Heart left ventricle (tissue), 16 donors: ENCODE measurements at regions not wholly inside any gene's neighbourhood (a gene's known extent, or its start where the extent isn't known, plus 50 kb on each side); places are given as distances from the start of the nearest gene placed in this dataset.

Experiments used
- ATAC-seq, 4 donors: fragments of 200-7000 bp; cut with Tn5 transposase; one replicate each; pipeline ENCODE4 v1.9.1; 2020 to 2022; ENCODE audit warnings: moderate library complexity in 4 of 4, mild to moderate bottlenecking in 3 of 4, moderate number of reproducible peaks in 1 of 4
- DNase-seq, 5 donors: peaks; one replicate each; pipeline ENCODE4 v3.0.0-alpha.2; 2020
- H3K27ac ChIP-seq, 12 donors: fragments of 200-600 bp; sonication (generic) in 4 of 12; one replicate each; pipeline versions ENCODE4 v1.5.0 to v1.8.0; 2016 to 2022; ENCODE audit warnings: mild to moderate bottlenecking in 2 of 12
- H3K27me3 ChIP-seq, 9 donors: fragments of 200-600 bp; sonication (generic) in 2 of 9; one replicate each; pipeline versions ENCODE4 v1.5.1 to v1.8.0; 2016 to 2022; ENCODE audit warnings: mild to moderate bottlenecking in 3 of 9
- H3K36me3 ChIP-seq, 9 donors: fragments of 200-600 bp; sonication (generic) in 2 of 9; one replicate each; pipeline versions ENCODE4 v1.5.0 to v1.8.0; 2018 to 2022; ENCODE audit warnings: mild to moderate bottlenecking in 2 of 9
- H3K4me1 ChIP-seq, 12 donors: fragments of 200-600 bp; sonication (generic) in 4 of 12; one replicate each; pipeline versions ENCODE4 v1.5.0 to v1.8.0; 2016 to 2022; ENCODE audit warnings: mild to moderate bottlenecking in 3 of 12
- H3K4me3 ChIP-seq, 12 donors: fragments of 200-600 bp; sonication (generic) in 4 of 12; one replicate each; pipeline versions ENCODE4 v1.5.0 to v1.8.0; 2017 to 2022; ENCODE audit warnings: mild to moderate bottlenecking in 9 of 12, moderate library complexity in 4 of 12
- H3K9me3 ChIP-seq, 12 donors: fragments of 200-600 bp; sonication (generic) in 4 of 12; one replicate each; pipeline versions ENCODE4 v1.5.0 to v1.8.0; 2016 to 2022; ENCODE audit warnings: mild to moderate bottlenecking in 1 of 12
- POLR2A ChIP-seq, 2 donors: fragments of 450-650 bp; IDR thresholded peaks; one replicate each; pipeline ENCODE4 v1.6.1; 2017; ENCODE audit warnings: antibody characterized with exemption in 2 of 2, mild to moderate bottlenecking in 2 of 2, moderate library complexity in 2 of 2
- WGBS, 4 donors: extraction: QIAGEN DNeasy Blood & Tissue Kit in 2 of 4; methylation state at CpG; one replicate each; pipeline versions ENCODE4 v1.1.5 to v1.1.7; 2013 to 2018; 5-methylcytosine and 5-hydroxymethylcytosine counted together
- intact Hi-C, 10 donors: fragments of 100-400 bp; cut with DNase I; formaldehyde crosslinking; loops; one replicate each; pipeline versions ENCODE4 v1.11.1 to v1.14.2; 2022
- TF ChIP-seq, protein P1 (sequence below), 12 donors: fragments of 200-600 bp; sonication (generic) in 4 of 12; IDR thresholded peaks; one replicate each; pipeline versions ENCODE4 v1.5.0 to v1.8.0; 2018 to 2022; ENCODE audit warnings: antibody characterized with exemption in 12 of 12, mild to moderate bottlenecking in 5 of 12
- donor health status: ischemic (EF 13 %, LVEDD 7.1; RV severe dilation, severe dysfunction).
- donor health status: healthy with polysubstance abuse.
- donor health status: DM: no; HTN: yes; CAD: no.
- donor health status: DM: no; HTN: no; CAD: no.
- donor health status: ischemic (EF 25% LVEDD 6.9; RV normal size, moderate dysfunction).
- donor health status: ischemic (EF 25% LVEDD 5.7; RV mildly dilated, moderate dysfunction).
- donor health status: healthy.
- donor health status: DM: yes; HTN: yes; CAD: no.
- donor health status: ischemic (EF 35%, LVEDD 5.7; RV mildly dilated, moderate dysfunction).
- donor health status: nonischemic (EF 11% LVEDD 7.7; RV severe dilation, severe dysfunction).
- donor health status: DM: yes; HTN: yes; CAD: no.
- donor health status: PGD.
- donor health status: ischemic (EF 29% LVEDD 5.4; RV normal size, mild dysfunction).
- donor health status: nonischemic (EF 23%, LVEDD 6.1; RV moderate dilation, normal function).

DNA sequence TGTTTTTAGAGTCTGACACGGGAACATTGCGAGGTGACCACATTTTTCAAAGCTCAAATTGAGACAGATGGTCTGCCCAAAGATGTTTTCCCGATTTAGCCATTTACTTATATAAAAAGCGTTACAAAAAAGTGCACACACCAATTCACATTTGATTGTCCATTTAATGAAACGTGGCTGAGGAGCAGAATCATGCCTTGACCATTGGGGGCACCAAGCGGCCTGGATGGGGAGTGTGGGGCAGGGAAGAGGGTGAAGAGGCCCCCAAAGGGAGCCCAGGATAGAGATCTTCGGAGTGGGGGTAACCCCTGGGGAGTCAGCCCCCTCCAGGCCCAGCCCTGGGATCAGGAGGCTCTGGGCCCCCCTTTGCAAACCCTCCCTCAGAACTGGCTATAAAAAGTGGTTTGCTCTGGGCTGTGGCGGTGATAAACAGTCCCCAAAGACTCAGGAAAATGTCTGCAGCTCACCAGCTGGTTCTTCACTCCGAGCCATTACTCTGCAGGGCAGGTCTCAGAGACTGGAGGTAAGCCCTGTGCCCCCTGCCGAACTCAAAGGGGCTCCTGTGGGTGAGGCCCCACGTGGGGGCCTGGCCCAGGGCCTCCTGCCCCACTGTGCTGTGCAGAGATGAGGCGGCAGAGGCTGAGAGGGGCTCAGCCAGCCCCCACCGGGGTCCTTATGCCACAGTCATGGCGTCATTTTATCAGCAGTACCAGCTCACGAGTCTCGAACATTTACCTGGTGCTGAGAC, 105.9 kb upstream of the SEC14L1 start:
- TF ChIP-seq, protein P1, sequence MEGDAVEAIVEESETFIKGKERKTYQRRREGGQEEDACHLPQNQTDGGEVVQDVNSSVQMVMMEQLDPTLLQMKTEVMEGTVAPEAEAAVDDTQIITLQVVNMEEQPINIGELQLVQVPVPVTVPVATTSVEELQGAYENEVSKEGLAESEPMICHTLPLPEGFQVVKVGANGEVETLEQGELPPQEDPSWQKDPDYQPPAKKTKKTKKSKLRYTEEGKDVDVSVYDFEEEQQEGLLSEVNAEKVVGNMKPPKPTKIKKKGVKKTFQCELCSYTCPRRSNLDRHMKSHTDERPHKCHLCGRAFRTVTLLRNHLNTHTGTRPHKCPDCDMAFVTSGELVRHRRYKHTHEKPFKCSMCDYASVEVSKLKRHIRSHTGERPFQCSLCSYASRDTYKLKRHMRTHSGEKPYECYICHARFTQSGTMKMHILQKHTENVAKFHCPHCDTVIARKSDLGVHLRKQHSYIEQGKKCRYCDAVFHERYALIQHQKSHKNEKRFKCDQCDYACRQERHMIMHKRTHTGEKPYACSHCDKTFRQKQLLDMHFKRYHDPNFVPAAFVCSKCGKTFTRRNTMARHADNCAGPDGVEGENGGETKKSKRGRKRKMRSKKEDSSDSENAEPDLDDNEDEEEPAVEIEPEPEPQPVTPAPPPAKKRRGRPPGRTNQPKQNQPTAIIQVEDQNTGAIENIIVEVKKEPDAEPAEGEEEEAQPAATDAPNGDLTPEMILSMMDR (IDR thresholded peaks at IDR 0.05), result no peak
- TF ChIP-seq POLR2A (IDR thresholded peaks at IDR 0.05), result no peak
- WGBS, 4 donors, result 66 to 73% (median 71%) methylated on average over 16 of the region's 16 CpGs
- DNase-seq, result no peak
- no peak overlapping the region for H3K27ac ChIP-seq
- no peak for ATAC-seq
- intact Hi-C loops, result no loop called here
- peaks cover 0 to 32% (median 0%) of the 10 kb centered on the region in 9 donors for H3K27me3 ChIP-seq
- peaks cover 0 to 15% (median 8%) of the 10 kb centered on the region in 12 donors for H3K9me3 ChIP-seq
- no peaks in the 10 kb centered on the region for H3K36me3 ChIP-seq
- H3K4me3 ChIP-seq, result no peak overlapping the region
- H3K4me1 ChIP-seq, result no peaks in the 10 kb centered on the region

DNA sequence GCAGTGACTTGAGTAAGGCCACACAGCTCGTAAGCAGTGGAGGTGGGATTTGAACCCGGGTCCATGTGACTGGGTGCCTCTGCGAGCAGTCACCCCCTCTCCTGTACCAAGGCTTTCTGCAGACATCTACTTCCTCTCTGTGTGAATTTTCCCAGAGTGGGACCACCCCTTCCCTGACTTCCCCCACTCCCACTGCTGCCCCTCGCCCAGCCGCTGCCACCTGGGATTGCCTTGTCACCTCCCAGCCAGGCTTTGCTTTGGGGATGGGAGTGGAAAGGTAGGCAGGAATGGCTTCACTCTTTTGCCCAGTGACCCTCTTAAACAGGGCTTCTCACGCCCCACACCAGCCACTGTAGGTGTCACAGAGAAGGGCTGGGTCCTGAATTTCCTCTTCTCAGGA, 105.2 kb upstream of the SEC14L1 start:
- WGBS, 4 donors, result 82 to 90% (median 88%) methylated on average over 6 of the region's 6 CpGs
- no peaks in the 10 kb centered on the region for H3K4me1 ChIP-seq
- intact Hi-C loops, result no loop called here
- peaks cover 0 to 32% (median 0%) of the 10 kb centered on the region in 9 donors for H3K27me3 ChIP-seq
- no peaks in the 10 kb centered on the region for H3K36me3 ChIP-seq
- DNase-seq (no peak), ATAC-seq (no peak)
- no peak overlapping the region for H3K4me3 ChIP-seq
- no peak for TF ChIP-seq POLR2A (IDR thresholded peaks at IDR 0.05)
- TF ChIP-seq, protein P1 (IDR thresholded peaks at IDR 0.05), result no peak
- H3K27ac ChIP-seq, result no peak overlapping the region
- H3K9me3 ChIP-seq, result peaks cover 0 to 15% (median 8%) of the 10 kb centered on the region in 12 donors

DNA sequence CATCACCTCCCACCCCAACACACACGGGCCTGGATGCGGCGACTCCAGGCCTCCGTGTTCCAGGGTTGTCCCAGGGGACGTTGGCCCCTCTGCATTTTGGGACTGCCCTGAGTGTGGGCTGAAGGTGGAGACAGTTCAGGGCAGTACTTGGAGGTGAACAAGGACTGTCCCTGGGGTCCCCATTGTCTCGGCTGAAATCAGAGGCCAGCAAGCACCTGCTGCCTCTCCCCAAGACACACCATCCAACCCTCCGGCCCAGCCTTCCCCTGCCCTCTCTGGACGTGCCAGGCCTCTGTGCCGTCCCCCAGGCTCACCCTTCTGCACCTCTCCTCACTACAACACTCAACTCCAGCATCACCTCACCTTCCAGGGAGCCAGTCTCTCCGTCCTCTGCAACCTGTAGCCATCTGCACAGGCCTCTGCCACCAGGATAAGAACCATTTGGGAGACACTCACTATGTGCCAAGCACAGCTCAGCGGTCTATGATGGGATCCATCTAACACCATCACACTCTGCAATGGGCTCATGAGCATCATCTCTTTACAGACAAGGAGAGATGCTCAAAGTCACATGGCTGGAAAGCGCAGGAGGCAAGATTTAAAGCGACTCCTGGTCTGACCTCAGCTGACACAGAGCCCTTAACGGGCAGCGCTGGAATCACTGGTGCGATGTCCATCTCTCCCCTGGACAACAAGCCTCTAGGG, 104.5 kb upstream of the SEC14L1 start:
- TF ChIP-seq POLR2A (IDR thresholded peaks at IDR 0.05), result no peak
- TF ChIP-seq, protein P1 (IDR thresholded peaks at IDR 0.05), result no peak
- 78 to 87% (median 84%) methylated on average over 16 of the region's 16 CpGs for WGBS, 4 donors
- Histone ChIP-seq H3K36me3 (no peaks in the 10 kb centered on the region), H3K4me1 (no peaks in the 10 kb centered on the region), H3K9me3 (peaks cover 0 to 13% (median 8%) of the 10 kb centered on the region in 12 donors), H3K27ac (no peak overlapping the region), H3K27me3 (peaks cover 0 to 32% (median 0%) of the 10 kb centered on the region in 9 donors), H3K4me3 (no peak overlapping the region)
- ATAC-seq, result no peak
- DNase-seq, result no peak
- intact Hi-C loops, result no loop called here

DNA sequence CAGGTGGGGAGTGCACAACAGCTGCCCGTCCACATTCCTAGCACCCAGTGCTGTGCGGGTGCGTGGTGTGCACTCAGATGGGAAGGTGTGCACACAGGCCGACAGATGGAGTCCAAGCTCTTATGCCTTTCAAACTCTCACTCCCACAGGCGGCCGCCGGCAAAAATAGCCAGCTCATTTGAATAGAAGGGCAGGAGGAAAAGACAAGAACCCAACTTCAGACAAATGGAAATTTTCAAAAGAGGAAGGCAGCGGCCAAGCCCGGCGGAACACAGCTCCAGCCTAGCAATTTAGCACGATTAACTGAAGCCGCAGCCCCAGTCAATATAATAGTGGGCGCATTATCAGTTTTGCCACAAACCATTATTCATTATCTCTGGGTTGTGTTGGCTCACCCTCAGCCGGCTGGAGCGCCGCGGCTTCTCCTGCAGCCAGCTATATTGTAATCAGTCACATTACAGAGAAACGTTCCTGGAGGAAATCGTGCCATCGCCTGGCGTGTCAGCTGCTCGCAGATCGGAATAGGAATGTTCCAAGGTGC, 103.9 kb upstream of the SEC14L1 start:
- Histone ChIP-seq H3K4me1 (no peaks in the 10 kb centered on the region), H3K4me3 (no peak overlapping the region), H3K27me3 (peaks cover 0 to 32% (median 0%) of the 10 kb centered on the region in 9 donors), H3K36me3 (no peaks in the 10 kb centered on the region), H3K9me3 (peaks cover 0 to 7% (median 2%) of the 10 kb centered on the region in 12 donors), H3K27ac (no peak overlapping the region)
- intact Hi-C loops, result no loop called here
- WGBS, 4 donors, result 34 to 42% (median 38%) methylated on average over 19 to 23 of the region's 23 CpGs
- ATAC-seq (peak in 3 of 4 donors; percentile 43 to 70 (median 65)), DNase-seq (peak in 1 of 5 donors; percentile 40)
- TF ChIP-seq, protein P1 (IDR thresholded peaks at IDR 0.05), result peak in 1 of 12 donors; percentile 8
- no peak for TF ChIP-seq POLR2A (IDR thresholded peaks at IDR 0.05)
